Neuronal stem cell (in vitro differentiated cells): ENCODE measurements at regions not wholly inside any gene's neighbourhood (a gene's known extent, or its start where the extent isn't known, plus 50 kb on each side); places are given as distances from the start of the nearest gene placed in this dataset.

Experiments
- DNase-seq: peaks from one replicate; pipeline ENCODE4 v3.0.0-alpha.2; 2013; ENCODE audit warnings: low spot score
- H2AFZ ChIP-seq: one replicate; pipeline ENCODE4 v1.6.1; 2013; ENCODE audit warnings: mild to moderate bottlenecking, low read length, inconsistent platforms
- H2AK5ac ChIP-seq: 2 replicates; pipeline ENCODE4 v1.6.1; 2013; ENCODE audit warnings: low read depth, mild to moderate bottlenecking, inconsistent platforms, low read length, moderate library complexity, mixed read lengths
- H2BK120ac ChIP-seq: 2 replicates; pipeline ENCODE4 v1.6.1; 2013; ENCODE audit warnings: low read depth, mild to moderate bottlenecking, inconsistent platforms, low read length, moderate library complexity, mixed read lengths
- H2BK12ac ChIP-seq: one replicate; pipeline ENCODE4 v1.6.1; 2013; ENCODE audit warnings: low read length, inconsistent platforms
- H2BK15ac ChIP-seq: 2 replicates; pipeline ENCODE4 v1.6.1; 2013; ENCODE audit warnings: mild to moderate bottlenecking, low read length, inconsistent platforms, mixed read lengths
- H2BK5ac ChIP-seq: one replicate; pipeline ENCODE4 v1.6.1; 2013; ENCODE audit warnings: inconsistent platforms, mild to moderate bottlenecking, low read length, moderate library complexity
- H3K14ac ChIP-seq: one replicate; pipeline ENCODE4 v1.6.1; 2013; ENCODE audit warnings: low read length, inconsistent platforms
- H3K18ac ChIP-seq: 2 replicates; pipeline ENCODE4 v1.6.1; 2013; ENCODE audit warnings: low read length, inconsistent platforms
- H3K23ac ChIP-seq: 2 replicates; pipeline ENCODE4 v1.6.1; 2013; ENCODE audit warnings: low read depth, mild to moderate bottlenecking, mixed read lengths, low read length, inconsistent platforms; ENCODE audit not compliant: poor library complexity
- H3K27ac ChIP-seq: replicated peaks from 3 replicates; pipeline ENCODE4 v1.5.1; 2013; ENCODE audit warnings: low read length, inconsistent platforms
- H3K27me3 ChIP-seq, 3 experiments: 2 replicates each; pipeline ENCODE4 v1.6.1; 2013; ENCODE audit warnings: low read length in 3 of 3, mild to moderate bottlenecking in 2 of 3, inconsistent platforms in 1 of 3, low read depth in 1 of 3, mixed read lengths in 1 of 3, moderate library complexity in 1 of 3; ENCODE audit not compliant: control insufficient read depth in 3 of 3, insufficient read depth in 3 of 3
- H3K36me3 ChIP-seq, 2 donors: replicated peaks in 1 of 2; 2 replicates each; pipeline ENCODE4 v1.6.1; 2013; ENCODE audit warnings: low read length in 2 of 2; ENCODE audit not compliant: control insufficient read depth in 2 of 2, insufficient read depth in 2 of 2
- H3K4ac ChIP-seq: 2 replicates; pipeline ENCODE4 v1.6.1; 2013; ENCODE audit warnings: inconsistent platforms, mild to moderate bottlenecking, low read length, moderate library complexity
- H3K4me1 ChIP-seq, 2 donors: 1 replicate in 1 of 2; 2 replicates in 1 of 2; pipeline ENCODE4 v1.6.1; 2013; ENCODE audit warnings: low read length in 2 of 2, low read depth in 1 of 2; ENCODE audit not compliant: control insufficient read depth in 2 of 2, insufficient read depth in 1 of 2
- H3K4me2 ChIP-seq: one replicate; pipeline ENCODE4 v1.6.1; 2013; ENCODE audit warnings: mild to moderate bottlenecking, low read length, inconsistent platforms; ENCODE audit not compliant: insufficient read depth, poor library complexity, severe bottlenecking
- H3K4me3 ChIP-seq, 2 donors: 2 replicates each; pipeline ENCODE4 v1.5.1; 2013; ENCODE audit warnings: low read length in 2 of 2, mild to moderate bottlenecking in 2 of 2, inconsistent platforms in 1 of 2, moderate library complexity in 1 of 2
- H3K79me1 ChIP-seq: one replicate; pipeline ENCODE4 v1.6.1; 2013; ENCODE audit warnings: low read depth, mild to moderate bottlenecking, inconsistent platforms, low read length, moderate library complexity
- H3K9ac ChIP-seq: one replicate; pipeline ENCODE4 v1.6.1; 2013; ENCODE audit warnings: mild to moderate bottlenecking, low read depth, low read length, inconsistent platforms; ENCODE audit not compliant: poor library complexity
- H3K9me3 ChIP-seq, 2 donors: replicated peaks in 1 of 2; 2 replicates each; pipeline versions ENCODE3 to v1.6.1; 2013; ENCODE audit warnings: low read length in 2 of 2, mild to moderate bottlenecking in 2 of 2, inconsistent platforms in 1 of 2, low read depth in 1 of 2, mixed read lengths in 1 of 2, moderate library complexity in 1 of 2; ENCODE audit not compliant: control insufficient read depth in 2 of 2, insufficient read depth in 1 of 2
- H4K8ac ChIP-seq: one replicate; pipeline ENCODE4 v1.6.1; 2013; ENCODE audit warnings: low read depth, mild to moderate bottlenecking, inconsistent platforms, low read length, moderate library complexity
- H4K91ac ChIP-seq: one replicate; pipeline ENCODE4 v1.6.1; 2013; ENCODE audit warnings: low read length, low read depth, mild to moderate bottlenecking, inconsistent platforms; ENCODE audit not compliant: poor library complexity
- WGBS, 2 donors: extraction: QIAGEN DNeasy Blood & Tissue Kit; methylation state at CpG; one replicate each; pipeline ENCODE4 v1.1.7; 2013; ENCODE audit warnings: missing lambda C conversion rate in 2 of 2, mixed read lengths in 1 of 2; ENCODE audit not compliant: insufficient read length in 2 of 2, insufficient replicate concordance in 1 of 2; ENCODE audit errors: extremely low coverage in 2 of 2; 5-methylcytosine and 5-hydroxymethylcytosine counted together

DNA sequence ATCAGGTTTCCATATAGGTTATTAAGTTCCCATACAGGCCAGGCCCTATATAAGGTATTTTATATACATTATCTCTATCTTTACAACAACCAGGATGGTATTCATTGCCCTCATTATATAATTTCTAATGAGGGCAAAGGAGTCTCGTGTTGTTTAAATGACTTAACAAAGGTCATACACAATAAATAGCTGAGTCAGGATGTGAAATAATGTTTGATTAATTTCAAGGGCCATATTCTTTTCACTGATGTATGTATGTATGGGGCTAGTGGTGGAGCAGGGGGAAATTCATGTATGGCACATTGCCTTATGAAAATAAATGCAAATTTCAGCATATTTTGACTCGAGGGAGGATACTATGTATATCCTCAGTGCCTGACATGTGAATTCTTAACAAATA lies 200.7 kb downstream of the FAXC start:
- Histone ChIP-seq H2BK15ac (no peak overlapping the region), H3K36me3 (no peaks in the 10 kb centered on the region), H2BK12ac (no peak overlapping the region), H2AFZ (no peak overlapping the region), H3K27ac (no peak overlapping the region), H3K4ac (no peak overlapping the region), H3K18ac (no peak overlapping the region), H4K8ac (no peak overlapping the region), H2BK120ac (no peak overlapping the region), H3K9me3 (no peaks in the 10 kb centered on the region), H3K79me1 (no peaks in the 10 kb centered on the region), H3K9ac (no peak overlapping the region), H3K23ac (no peak overlapping the region), H4K91ac (no peak overlapping the region), H3K14ac (no peak overlapping the region), H3K27me3 (peaks cover 0 to 5% (median 0%) of the 10 kb centered on the region in 3 experiments), H3K4me1 (no peaks in the 10 kb centered on the region), H3K4me2 (no peak overlapping the region), H2BK5ac (no peak overlapping the region), H3K4me3 (no peak overlapping the region), H2AK5ac (no peak overlapping the region)
- no CpG with 5 or more reads among the region's 2 CpGs for WGBS, 2 donors
- no peak for DNase-seq

DNA sequence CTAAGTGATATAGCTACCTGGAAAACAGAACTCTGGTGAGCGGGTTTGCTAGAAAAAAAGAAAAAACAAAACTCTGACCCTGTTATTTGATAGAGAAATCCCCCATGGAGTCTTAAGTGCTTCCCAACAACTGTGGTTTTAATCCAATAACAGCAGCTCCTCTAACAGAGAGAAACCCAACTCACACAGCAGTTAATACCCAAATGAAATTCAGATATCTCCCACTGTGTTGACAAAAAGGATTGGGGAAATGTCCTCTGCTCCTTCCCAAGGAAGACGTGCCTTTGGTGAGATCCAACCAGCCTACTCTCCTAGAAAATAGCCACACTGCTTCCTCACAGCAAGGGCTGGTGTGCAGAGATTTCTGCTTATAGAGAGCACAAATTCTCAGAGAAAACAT lies 200.4 kb upstream of the FBXL4 start:
- Histone ChIP-seq H2BK12ac (no peak overlapping the region), H2BK5ac (no peak overlapping the region), H3K18ac (no peak overlapping the region), H3K79me1 (no peaks in the 10 kb centered on the region), H4K8ac (no peak overlapping the region), H3K9me3 (no peaks in the 10 kb centered on the region), H3K4me2 (no peak overlapping the region), H2BK15ac (no peak overlapping the region), H3K36me3 (no peaks in the 10 kb centered on the region), H3K4ac (no peak overlapping the region), H2AFZ (no peak overlapping the region), H3K27ac (no peak overlapping the region), H4K91ac (no peak overlapping the region), H3K4me1 (no peaks in the 10 kb centered on the region), H3K9ac (no peak overlapping the region), H3K23ac (no peak overlapping the region), H3K4me3 (no peak overlapping the region), H3K14ac (no peak overlapping the region), H3K27me3 (peaks cover 0 to 5% (median 0%) of the 10 kb centered on the region in 3 experiments), H2BK120ac (no peak overlapping the region), H2AK5ac (no peak overlapping the region)
- DNase-seq: no peak
- no CpG with 5 or more reads among the region's 2 CpGs for WGBS, 2 donors

DNA sequence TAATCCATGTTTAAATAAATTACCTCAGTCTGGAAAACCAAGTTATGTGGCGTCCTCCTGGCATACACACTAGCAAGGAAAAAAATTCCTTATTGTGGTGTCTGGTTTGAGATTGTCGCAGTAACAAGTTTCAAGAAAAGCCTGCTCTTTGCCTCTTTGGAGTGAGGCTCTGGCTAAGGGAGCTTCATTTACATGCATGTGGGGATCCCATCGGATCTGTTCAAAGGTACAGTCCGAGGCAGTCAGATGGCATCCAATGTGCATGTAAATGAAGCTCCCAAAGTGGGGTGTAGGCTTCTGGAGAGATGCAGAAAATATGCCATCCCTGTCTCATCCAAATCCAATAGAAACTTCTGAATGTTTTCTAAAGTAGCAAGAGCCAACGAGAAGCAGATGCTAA lies 199.5 kb upstream of the FBXL4 start:
- no peak for DNase-seq
- H2BK12ac ChIP-seq: no peak overlapping the region
- no peak overlapping the region for H3K14ac ChIP-seq
- H3K27ac ChIP-seq: no peak overlapping the region
- H3K9ac ChIP-seq: no peak overlapping the region
- no peaks in the 10 kb centered on the region for H3K79me1 ChIP-seq
- no peak overlapping the region for H2AFZ ChIP-seq
- H3K4ac ChIP-seq: no peak overlapping the region
- H3K4me1 ChIP-seq: no peaks in the 10 kb centered on the region
- no peak overlapping the region for H4K8ac ChIP-seq
- H2BK120ac ChIP-seq: no peak overlapping the region
- no peaks in the 10 kb centered on the region for H3K36me3 ChIP-seq
- H2BK15ac ChIP-seq: no peak overlapping the region
- H3K4me2 ChIP-seq: no peak overlapping the region
- H3K4me3 ChIP-seq: no peak overlapping the region
- no CpG with 5 or more reads among the region's 5 CpGs for WGBS, 2 donors
- H3K27me3 ChIP-seq: peaks cover 0 to 5% (median 0%) of the 10 kb centered on the region in 3 experiments
- H2AK5ac ChIP-seq: no peak overlapping the region
- no peak overlapping the region for H2BK5ac ChIP-seq
- no peak overlapping the region for H3K18ac ChIP-seq
- no peaks in the 10 kb centered on the region for H3K9me3 ChIP-seq
- H4K91ac ChIP-seq: no peak overlapping the region
- H3K23ac ChIP-seq: no peak overlapping the region

DNA sequence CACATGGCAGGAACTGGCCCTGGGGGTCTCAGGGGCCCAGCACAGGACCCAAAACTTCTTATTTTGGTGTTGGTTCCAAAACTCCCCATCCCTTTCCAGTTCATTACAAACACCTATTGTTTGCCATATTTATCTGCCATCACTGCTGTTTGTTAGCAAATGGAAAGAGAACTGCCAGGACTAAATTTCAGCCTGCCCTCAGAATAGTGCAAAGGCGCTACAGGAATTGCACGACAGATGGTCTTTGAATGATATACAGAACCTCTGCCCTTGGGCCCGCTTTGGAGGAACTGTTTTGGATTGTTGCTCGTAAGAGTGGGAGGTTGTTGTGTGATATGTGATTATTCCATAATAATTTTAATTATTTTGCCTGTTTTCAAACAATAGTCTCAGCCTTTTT lies 199.0 kb upstream of the FBXL4 start:
- H2BK120ac ChIP-seq: no peak overlapping the region
- H2BK15ac ChIP-seq: no peak overlapping the region
- H3K36me3 ChIP-seq: no peaks in the 10 kb centered on the region
- H3K79me1 ChIP-seq: no peaks in the 10 kb centered on the region
- no CpG with 5 or more reads among the region's 4 CpGs for WGBS, 2 donors
- no peak overlapping the region for H3K4me2 ChIP-seq
- no peaks in the 10 kb centered on the region for H3K9me3 ChIP-seq
- no peak overlapping the region for H3K4me3 ChIP-seq
- H2AK5ac ChIP-seq: no peak overlapping the region
- H4K8ac ChIP-seq: no peak overlapping the region
- no peak overlapping the region for H3K18ac ChIP-seq
- no peak overlapping the region for H3K27ac ChIP-seq
- H3K4me1 ChIP-seq: no peaks in the 10 kb centered on the region
- H2BK5ac ChIP-seq: no peak overlapping the region
- no peak overlapping the region for H2AFZ ChIP-seq
- no peak overlapping the region for H3K14ac ChIP-seq
- peaks cover 0 to 5% (median 0%) of the 10 kb centered on the region in 3 experiments for H3K27me3 ChIP-seq
- H3K9ac ChIP-seq: no peak overlapping the region
- H3K4ac ChIP-seq: no peak overlapping the region
- H3K23ac ChIP-seq: no peak overlapping the region
- DNase-seq: no peak
- no peak overlapping the region for H4K91ac ChIP-seq
- no peak overlapping the region for H2BK12ac ChIP-seq
